ENCODE measurements at regions not wholly inside any gene's neighbourhood (a gene's known extent, or its start where the extent isn't known, plus 50 kb on each side); places are given as distances from the start of the nearest gene placed in this dataset.

GRCh38 chrX:124282580-124282979 is 49.9 kb upstream of the TEX13D start:
- DNase-seq (ENCODE audit: low spot score): no peak

Measured in H4 (cell line).